GM21825 (cell line): ENCODE measurements at regions not wholly inside any gene's neighbourhood (a gene's known extent, or its start where the extent isn't known, plus 50 kb on each side); places are given as distances from the start of the nearest gene placed in this dataset.
"Not testable (repeated sequence)": the region's sequence is repeated elsewhere in the genome, so short reads cannot be mapped to it uniquely, and the experiment has no call there.

Experiments used
- ATAC-seq: cut with Tn5 transposase; IDR thresholded peaks from one replicate; pipeline ENCODE4 v1.9.1; 2021; ENCODE audit warnings: mild to moderate bottlenecking, moderate library complexity; ENCODE audit not compliant: unreplicated experiment

DNA sequence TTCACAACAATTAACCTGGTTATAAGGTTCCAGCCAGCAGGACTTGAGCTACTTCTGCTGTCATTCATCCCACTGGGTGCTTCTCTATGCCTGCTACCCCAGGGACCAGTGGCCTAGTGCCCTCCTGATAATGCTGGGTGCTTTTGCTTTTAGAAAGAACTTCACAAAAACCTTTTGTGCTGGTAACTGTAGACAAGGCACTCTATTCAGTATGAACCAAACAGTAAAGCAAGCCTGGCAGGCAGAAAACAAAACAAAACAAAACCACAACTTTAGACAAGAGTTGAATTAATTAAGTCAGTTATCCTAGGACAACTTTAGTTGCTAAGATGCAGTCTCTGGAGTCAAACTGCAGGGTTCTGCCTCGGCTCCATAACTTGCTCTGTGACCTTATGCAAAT lies 61.9 kb upstream of the ADGRL2 start:
- ATAC-seq = no peak

GRCh38 chr1:81733480-81733879 lies 67.3 kb upstream of the ADGRL2 start:
- ATAC-seq = no peak

GRCh38 chr1:81731989-81732388 lies 68.7 kb upstream of the ADGRL2 start:
- no peak for ATAC-seq

DNA sequence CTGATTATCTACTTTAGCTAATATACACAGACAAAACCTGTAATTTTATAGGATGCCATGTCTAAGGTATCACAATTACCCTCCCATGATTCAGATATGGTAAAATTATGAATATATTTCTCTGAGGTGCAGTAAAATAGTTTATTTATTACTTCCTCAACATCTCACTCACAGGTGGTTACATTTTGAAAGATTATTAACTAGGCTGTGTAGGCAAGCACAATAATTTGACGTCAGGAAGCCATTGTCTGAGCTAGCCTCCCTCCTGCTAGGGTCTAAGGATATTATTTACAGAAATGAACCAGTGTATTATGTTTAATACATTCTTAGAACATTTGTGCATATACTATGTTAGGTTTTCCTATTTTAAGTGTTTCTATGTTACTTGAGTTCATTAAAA lies 69.9 kb upstream of the ADGRL2 start:
- peak; percentile 60 for ATAC-seq

GRCh38 chr1:81730299-81730698 lies 70.4 kb upstream of the ADGRL2 start:
- not testable (repeated sequence) for ATAC-seq

- no peak for ATAC-seq
Measured at GRCh38 chr1:81729818-81730217, 70.9 kb upstream of the ADGRL2 start.

DNA sequence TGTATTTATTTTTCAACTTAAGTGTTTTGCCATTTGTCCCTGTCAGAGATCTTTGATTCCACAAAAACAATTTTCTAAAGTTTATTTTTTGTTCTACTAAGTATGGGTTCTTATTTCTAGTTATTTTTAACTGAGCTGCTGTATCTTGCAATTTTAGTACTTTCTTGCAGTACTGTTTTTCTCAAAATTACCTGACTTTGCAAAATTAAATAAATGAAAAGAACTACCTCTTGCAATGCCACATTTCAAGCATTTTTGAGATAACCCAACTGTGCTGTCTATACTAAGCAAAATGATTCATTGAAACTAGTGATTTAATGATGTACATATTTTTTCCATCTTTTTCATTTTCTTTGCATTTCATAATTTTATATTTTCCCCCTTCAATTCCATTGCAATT lies 71.5 kb upstream of the ADGRL2 start:
- no peak for ATAC-seq

GRCh38 chr1:81725823-81726222 lies 74.9 kb upstream of the ADGRL2 start:
- no peak for ATAC-seq

- ATAC-seq = not testable (repeated sequence)
Measured at GRCh38 chr1:81722631-81723328, 78.0 kb upstream of the ADGRL2 start.

- ATAC-seq = not testable (repeated sequence)
Measured at GRCh38 chr1:81720256-81720655, 80.5 kb upstream of the ADGRL2 start.

DNA sequence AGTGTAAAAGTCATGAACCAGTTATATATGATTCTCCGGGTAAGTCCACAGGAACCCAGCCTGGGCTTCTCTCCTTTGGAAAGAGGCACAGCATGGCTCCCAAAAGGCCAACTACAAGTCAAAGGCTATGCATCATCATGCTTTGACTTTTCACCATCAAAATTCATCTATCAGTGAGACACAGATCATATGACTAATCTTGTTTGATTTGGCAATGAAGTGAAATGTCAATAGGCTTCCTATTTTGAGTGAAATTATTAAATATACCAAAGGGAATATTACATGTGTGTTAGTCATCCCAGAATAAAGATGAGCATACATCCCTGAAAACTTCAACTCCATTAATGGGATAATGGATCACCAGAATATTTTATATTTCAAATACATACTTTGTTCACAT lies 83.5 kb upstream of the ADGRL2 start:
- no peak for ATAC-seq

DNA sequence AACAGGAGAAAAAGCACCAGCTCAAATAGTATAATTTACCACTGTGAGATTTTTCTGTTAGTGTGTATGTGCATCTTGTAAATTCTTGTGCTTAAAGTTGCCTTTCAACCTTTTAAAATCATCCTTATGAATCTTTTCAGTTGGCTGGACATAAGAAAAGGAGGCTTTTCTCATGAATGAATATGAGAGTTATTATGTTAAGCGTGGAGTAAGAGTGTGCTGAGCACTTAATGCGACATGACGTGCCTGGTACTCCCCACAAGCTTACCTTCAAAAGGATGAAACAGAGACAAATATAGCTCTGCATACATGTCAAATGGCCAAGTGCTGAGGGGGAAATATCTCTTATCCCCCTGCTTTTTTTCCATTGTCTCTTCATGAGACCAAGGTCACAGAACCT lies 85.3 kb upstream of the ADGRL2 start:
- ATAC-seq = no peak

GRCh38 chr1:81714636-81715035 lies 86.1 kb upstream of the ADGRL2 start:
- no peak for ATAC-seq

- no peak for ATAC-seq
Measured at GRCh38 chr1:81712425-81712824, 88.3 kb upstream of the ADGRL2 start.

GRCh38 chr1:81710857-81711256 lies 89.9 kb upstream of the ADGRL2 start:
- no peak for ATAC-seq

- ATAC-seq = no peak
Measured at GRCh38 chr1:81708250-81708649, 92.5 kb upstream of the ADGRL2 start.

GRCh38 chr1:81706650-81707435 lies 93.9 kb upstream of the ADGRL2 start:
- ATAC-seq = no peak

DNA sequence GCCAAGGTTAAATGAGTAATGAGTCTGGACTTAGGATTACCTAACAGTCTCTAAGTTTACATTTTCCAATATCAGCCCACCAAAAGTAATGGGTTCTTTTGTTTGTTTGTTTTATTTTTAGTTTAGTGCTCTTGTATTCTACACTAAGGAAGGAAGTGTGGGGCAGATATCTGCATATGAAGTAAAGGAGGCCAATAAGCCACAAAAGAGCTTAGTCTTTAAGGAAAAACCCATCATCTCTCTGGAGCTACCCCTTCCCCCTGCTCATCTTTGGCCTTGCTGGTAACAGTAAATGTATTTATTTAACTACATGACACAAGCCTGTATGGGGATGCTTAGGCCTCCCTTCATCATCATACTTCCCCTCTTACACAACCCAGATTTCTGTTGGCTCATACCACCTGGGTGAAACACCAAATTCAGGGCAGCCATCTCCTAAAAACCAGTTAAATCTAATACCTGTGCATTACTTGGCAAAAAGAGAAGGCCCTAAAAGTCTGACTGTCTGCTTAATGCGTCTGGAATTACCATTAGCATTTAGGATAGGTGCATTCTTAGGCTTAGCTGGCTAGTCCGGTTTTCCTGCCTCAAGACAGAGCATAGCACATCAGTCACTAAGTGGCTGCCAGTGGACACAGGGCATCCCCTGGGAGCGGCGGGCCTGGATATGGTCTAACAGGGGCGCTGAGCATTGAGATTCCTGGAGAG lies 96.8 kb upstream of the ADGRL2 start:
- no peak for ATAC-seq

- no peak for ATAC-seq
Measured at GRCh38 chr1:81703391-81703755, 97.4 kb upstream of the ADGRL2 start.

- ATAC-seq = no peak
Measured at GRCh38 chr1:81702903-81703302, 97.8 kb upstream of the ADGRL2 start.

GRCh38 chr1:81702079-81702715 lies 98.5 kb upstream of the ADGRL2 start:
- no peak for ATAC-seq
